IMR-90 (cell line): ENCODE measurements at regions not wholly inside any gene's neighbourhood (a gene's known extent, or its start where the extent isn't known, plus 50 kb on each side); places are given as distances from the start of the nearest gene placed in this dataset.

ENCODE experiments used
- BHLHE40 ChIP-seq: fragments of 150-350 bp; IDR thresholded peaks from 2 replicates; pipeline ENCODE4 v1.6.1; 2016; ENCODE audit warnings: mild to moderate bottlenecking, low read depth, low read length
- CTCF ChIP-seq: conservative IDR thresholded peaks from 2 replicates; pipeline ENCODE4 v1.5.1; 2012; ENCODE audit warnings: mild to moderate bottlenecking, low read depth, low read length, improper control_type of control experiment
- MAFK ChIP-seq: IDR thresholded peaks from 2 replicates; pipeline ENCODE4 v1.6.1; 2012; ENCODE audit warnings: low read depth, low read length, improper control_type of control experiment
- MXI1 ChIP-seq: IDR thresholded peaks from 2 replicates; pipeline ENCODE4 v1.6.1; 2012; ENCODE audit warnings: low read depth, mild to moderate bottlenecking, low read length, moderate library complexity, borderline replicate concordance
- POLR2A ChIP-seq: IDR thresholded peaks from 2 replicates; pipeline ENCODE4 v1.6.1; 2012; ENCODE audit warnings: mild to moderate bottlenecking, low read depth, low read length
- RFX5 ChIP-seq: IDR thresholded peaks from 2 replicates; pipeline ENCODE4 v1.8.0; 2012; ENCODE audit warnings: low read depth, mild to moderate bottlenecking, low read length, moderate library complexity
- SMC3 ChIP-seq: fragments of 150-350 bp; IDR thresholded peaks from 2 replicates; pipeline ENCODE4 v1.6.1; 2016; ENCODE audit warnings: low read depth, mild to moderate bottlenecking, antibody characterized with exemption, low read length, moderate library complexity

- TF ChIP-seq POLR2A (no peak), MAFK (no peak), MXI1 (no peak), CTCF (no peak), BHLHE40 (no peak), RFX5 (no peak), SMC3 (no peak)
These were observed 249.0 kb upstream of the TANK start for GRCh38 chr2:160911258-160911657.
